ENCODE measurements at regions not wholly inside any gene's neighbourhood (a gene's known extent, or its start where the extent isn't known, plus 50 kb on each side); places are given as distances from the start of the nearest gene placed in this dataset.
"Not testable (repeated sequence)": the region's sequence is repeated elsewhere in the genome, so short reads cannot be mapped to it uniquely, and the experiment has no call there.

DNA sequence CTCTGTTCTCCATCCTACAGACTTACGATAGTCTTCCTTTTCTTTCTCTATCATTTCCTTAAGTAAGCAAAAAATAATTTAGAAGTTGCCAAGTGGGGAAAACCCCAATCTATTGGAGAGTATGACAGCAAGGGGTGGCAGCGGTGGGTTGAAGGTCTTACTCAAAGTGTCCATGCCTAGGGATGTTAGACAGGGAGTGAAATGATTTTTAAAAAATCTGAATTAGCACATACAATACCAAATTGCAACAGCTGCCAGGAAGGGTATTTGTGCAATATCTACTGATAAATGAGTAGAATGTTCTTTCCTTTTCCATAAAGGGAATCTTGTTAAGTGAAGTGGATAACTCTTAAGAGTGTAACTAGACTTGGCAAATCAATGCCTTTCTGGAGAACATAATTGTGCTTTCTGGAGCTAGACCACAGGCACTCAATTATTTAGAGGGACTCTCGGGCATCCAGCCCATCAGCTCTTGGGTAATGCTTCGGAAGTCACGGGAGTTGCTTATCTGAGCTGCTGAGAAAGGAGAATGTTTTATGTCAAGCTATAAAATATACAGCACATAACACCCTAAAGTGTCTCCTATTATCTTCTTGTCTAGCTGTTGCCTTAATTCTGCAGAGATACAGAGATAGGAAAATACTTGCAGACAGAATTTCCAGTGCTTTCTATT lies 151.5 kb downstream of the KCNJ2 start:
- no peak for DNase-seq (ENCODE audit: low read depth in 3 of 3)

DNA sequence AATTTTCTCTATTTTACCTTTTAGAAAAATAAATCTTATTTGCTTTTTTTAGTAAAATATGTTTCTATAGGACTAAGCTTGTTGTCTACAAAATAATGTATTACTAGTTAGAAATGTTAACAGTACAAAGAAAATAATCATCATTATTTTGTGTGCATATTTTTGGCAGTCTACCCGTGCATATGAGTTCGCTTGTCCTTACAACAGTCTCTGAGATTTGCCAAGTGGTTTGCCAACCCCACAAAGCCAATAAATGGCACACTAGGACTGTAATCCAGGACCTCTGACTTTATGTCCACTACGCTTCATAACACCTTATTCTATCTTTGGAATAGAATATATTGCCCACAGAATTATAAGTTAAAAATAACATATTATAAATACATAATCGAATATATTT lies 152.0 kb downstream of the KCNJ2 start:
- DNase-seq (ENCODE audit: low read depth in 3 of 3), result no peak

DNA sequence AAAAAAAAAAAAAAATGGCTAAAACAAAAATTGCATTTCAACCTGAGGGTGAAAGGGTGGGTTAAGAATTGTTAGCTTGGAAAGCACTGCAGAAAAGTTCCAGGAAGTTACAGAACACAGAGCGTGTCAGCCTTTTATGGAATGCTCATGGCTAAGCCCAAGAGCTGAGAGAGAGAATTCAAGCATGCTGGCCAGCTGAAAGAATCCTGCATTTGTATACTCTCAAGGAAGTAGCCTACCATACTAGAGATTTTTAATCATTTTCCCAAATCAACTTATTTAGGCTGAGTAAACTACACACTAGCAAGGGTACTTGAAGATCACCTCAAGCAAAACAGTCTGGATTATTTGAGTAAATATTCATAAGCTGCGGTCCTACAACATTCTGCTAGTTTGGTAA lies 153.9 kb downstream of the KCNJ2 start:
- DNase-seq (ENCODE audit: low read depth in 3 of 3), result no peak

DNA sequence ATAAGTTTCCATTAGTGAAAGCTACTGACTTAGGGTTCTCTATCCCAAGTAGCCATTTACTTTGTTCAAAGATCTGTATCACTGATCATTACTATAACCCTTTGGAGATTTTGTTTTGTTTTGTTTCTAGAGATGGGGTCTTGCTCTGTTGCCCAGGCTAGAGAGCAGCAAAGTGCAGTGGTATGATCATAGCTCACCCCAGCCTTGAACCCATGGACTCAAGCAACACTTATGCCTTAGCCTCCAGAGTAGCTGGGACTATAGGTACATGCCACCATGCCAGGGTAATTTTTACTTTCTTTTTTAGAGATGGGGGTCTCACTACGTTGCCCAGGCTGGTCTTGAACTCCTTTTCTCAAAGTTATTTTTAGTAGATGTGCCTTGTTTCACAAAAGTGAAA lies 154.7 kb downstream of the KCNJ2 start:
- no peak for DNase-seq (ENCODE audit: low read depth in 3 of 3)

- no peak for DNase-seq (ENCODE audit: low read depth in 3 of 3)
Measured at GRCh38 chr17:70327279-70327678, 157.9 kb downstream of the KCNJ2 start.

GRCh38 chr17:70327723-70328122 lies 158.4 kb downstream of the KCNJ2 start:
- no peak for DNase-seq (ENCODE audit: low read depth in 3 of 3)

DNA sequence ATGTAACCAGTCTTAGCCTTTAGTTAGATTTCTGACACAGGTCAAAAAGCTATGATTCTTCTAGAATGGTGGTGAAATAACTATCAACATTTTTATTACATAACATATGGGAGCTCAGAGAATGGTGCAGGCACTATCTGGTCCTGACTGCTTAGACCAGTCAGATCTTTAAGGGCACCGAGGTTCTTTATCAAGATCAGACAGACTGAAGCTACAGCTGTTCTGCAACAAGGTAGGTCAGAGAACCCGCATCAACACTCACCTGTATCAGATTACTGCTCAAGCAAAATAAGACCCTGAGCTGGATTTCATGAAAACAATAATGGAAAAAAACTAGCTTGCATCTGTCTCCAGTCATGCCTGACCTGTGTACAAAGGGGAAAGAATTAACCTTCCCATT lies 160.4 kb downstream of the KCNJ2 start:
- DNase-seq (ENCODE audit: low read depth in 3 of 3), result no peak

GRCh38 chr17:70331066-70331465 lies 161.7 kb downstream of the KCNJ2 start:
- DNase-seq (ENCODE audit: low read depth in 3 of 3), result not testable (repeated sequence)

DNA sequence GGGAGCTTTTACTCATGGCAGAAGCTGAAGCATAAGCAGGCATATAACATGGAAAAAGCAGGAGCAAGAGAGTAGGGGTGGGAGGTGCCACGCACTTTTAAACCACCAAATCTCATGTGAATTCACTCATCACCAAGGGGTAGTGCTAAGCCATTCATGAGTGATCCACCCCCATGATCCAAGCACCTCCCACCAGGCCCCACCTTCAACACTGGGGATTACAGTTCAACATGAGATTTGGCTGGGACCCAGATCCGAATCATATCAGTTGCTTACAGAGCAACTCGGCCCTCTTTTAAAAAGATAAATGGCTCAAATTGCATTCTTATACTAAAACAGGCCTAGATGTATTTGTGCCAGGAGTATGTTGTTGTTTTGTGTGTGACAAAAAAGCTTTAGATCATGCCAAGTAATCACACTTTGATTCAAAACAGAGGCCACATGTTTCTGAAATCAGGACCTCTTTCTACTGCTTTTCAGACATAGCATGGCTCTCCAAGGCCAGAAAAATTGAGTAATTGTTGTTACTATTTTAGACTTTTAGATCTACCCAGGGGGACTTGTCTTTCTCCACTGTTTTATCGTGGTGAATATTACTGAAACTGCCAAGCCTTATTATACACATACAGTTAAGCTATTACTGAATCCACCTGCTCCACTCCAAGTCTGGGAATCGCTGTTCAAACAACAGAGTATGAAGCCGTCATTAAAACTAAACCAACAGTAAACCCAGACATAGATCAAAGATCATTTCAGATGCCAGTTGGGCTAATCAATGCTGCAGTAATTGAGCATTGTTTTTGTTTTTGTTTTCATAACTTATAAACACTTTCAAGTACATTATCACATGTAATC lies 163.3 kb downstream of the KCNJ2 start:
- no peak for DNase-seq (ENCODE audit: low read depth in 3 of 3)

DNA sequence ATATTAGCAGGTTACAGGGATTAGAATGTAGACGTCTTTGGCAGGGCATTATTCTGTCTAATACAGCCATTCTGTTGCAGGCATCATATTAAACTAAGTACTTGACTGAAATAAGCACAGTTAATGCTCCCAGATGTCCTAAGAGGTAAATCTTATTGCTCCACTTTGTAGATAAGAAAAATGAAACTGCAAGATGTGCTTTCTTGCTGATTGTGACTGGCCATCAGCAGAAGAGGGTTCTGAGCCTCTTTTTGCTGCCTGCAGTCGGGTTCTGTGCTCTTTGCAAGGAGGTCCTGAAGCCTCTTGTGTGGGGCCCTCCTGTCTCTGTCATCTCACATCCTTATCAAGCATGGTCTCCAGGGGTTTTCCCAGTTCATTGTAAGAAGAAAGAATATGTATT lies 167.1 kb downstream of the KCNJ2 start:
- DNase-seq (ENCODE audit: low read depth in 3 of 3), result no peak

DNA sequence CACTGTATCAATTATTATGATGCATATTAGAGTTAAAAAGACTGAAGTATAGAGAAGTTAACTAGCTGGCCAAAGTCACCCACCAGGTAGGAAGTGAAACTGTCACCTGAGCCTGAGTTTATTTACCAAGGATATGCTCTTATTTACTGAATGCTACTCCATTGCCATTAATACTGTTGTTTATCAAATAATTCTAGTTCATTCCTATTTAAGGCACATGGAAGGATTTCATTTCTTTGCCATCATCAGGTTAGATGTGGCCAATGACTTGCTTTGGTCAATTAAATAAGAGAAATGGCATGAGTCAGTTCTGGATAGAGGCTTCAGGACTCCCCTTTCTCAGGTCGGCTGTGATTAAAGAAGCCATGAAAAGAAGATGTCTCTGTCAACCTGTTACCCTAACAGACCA lies 169.6 kb downstream of the KCNJ2 start:
- DNase-seq (ENCODE audit: low read depth in 3 of 3), result no peak

DNA sequence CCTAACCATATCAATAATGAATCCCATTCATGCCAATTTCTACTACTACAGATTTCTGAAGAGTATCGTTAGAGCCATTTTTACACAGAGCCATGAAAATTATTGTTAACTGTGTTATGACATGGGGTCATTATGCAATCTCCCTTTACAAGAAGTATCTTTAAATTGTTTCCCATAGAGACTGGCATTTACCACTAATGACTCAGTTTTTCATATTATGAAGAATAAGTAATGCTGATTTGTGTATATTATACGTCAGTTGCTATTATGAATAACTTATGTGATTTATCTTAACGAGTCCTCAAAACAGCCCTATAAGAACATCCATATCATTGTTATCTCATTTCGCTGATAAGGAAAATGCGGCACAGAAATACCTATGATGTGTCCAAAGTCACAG lies 173.8 kb downstream of the KCNJ2 start:
- no peak for DNase-seq (ENCODE audit: low read depth in 3 of 3)

GRCh38 chr17:70344386-70345060 lies 175.2 kb downstream of the KCNJ2 start:
- DNase-seq (ENCODE audit: low read depth in 3 of 3), result no peak

GRCh38 chr17:70345061-70345460 lies 175.7 kb downstream of the KCNJ2 start:
- DNase-seq (ENCODE audit: low read depth in 3 of 3), result no peak

- DNase-seq (ENCODE audit: low read depth in 3 of 3), result no peak
Measured at GRCh38 chr17:70352834-70353233, 183.5 kb downstream of the KCNJ2 start.

- DNase-seq (ENCODE audit: low read depth in 3 of 3), result no peak
Measured at GRCh38 chr17:70353408-70354092, 184.2 kb downstream of the KCNJ2 start.

DNA sequence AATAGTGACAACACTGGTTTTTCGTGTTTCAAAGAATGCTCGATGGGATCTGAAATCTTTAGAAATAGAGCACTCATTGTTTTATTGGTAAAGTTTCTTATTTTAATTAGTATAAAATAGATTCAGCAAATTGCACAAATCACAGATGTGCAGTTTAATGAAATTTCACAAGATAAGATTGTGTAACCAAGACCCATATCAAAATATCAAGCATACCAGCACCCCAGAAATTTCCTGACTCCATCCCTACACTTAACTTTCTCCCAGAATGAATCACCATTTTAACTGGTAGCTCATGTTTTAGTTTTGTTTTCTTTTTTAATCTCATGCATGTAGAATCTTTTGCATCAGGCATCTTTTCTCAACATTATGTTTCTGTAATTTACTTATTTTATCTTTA lies 185.9 kb downstream of the KCNJ2 start:
- no peak for DNase-seq (ENCODE audit: low read depth in 3 of 3)

DNA sequence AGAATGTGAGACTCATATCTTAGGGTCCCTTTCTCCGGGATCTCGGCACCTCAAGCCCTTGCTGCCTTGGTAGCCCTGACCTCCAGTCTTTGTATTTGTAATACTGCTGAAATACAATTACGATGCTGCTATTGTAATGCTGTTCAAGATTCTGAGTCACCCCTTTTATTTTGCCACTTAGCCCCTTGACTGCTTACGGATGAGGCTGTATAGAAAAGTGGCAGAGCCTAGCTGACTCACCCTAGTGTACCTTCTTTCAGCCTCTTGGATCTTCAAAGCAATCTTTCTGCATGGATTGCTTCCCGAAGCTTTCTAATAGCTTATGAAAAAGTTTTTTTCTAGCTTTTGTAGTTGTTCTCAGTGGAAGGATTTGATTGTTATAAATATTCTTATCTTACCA lies 187.9 kb downstream of the KCNJ2 start:
- DNase-seq (ENCODE audit: low read depth in 3 of 3), result no peak

DNA sequence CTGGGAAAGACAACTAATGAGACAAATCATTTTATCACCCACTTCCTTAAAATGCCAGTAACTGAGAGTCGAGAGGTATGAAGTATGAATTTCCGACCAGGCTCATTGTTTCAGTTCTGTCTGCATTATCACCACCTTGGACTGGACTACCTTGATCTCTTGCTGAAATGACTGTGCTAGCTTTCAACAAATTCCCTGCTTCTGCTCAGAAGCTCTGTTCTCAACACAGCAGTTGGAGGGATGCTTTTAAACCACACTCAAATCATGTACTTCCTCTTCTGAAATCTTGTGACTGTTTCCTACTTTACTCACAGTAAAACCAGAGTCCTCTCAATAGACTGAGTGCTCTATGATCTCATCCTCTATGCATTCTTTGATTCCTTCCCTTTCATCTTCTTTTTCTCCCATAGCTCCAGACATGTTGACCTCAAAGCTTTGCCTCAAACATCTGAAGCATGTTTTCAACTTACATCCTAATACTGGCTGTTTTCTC lies 195.8 kb downstream of the KCNJ2 start:
- no peak for DNase-seq (ENCODE audit: low read depth in 3 of 3)

DNA sequence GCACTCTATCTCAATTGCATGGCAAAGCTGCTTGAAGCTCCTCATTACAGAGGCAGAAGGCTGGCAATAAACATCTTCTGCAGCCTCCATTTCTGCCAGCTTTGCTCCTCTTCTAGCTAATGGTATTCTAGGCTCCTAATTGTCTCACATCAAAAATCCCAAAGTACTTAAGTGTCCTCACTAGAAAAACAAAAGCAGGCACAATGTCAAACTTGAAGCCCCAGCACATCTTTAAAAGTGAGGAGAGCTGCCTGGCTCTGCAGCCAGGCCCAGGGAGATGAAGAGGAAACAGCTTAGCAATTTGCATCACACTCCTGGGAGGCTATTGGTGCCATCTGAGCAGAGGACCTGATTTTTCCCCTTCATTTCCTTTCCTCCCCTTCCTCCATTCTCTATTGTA lies 197.1 kb downstream of the KCNJ2 start:
- no peak for DNase-seq (ENCODE audit: low read depth in 3 of 3)

DNA sequence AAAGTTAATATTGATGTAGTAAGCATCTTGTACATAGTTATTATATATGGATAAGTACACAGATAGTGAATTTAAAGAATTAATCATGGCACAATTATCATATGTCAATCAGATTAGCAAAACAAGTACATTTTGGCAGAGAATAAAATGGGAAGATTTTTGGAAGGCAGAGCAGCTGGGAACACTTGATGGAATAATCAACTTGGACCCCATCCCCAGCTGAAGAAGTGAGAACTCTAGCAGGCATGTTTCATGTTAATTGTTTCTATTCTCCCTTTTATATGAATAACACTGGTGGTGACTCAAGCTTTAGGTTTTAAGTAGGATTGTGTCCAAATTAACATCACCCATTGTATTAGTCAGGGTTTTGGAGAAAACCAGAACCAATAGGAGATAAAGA lies 198.7 kb downstream of the KCNJ2 start:
- no peak for DNase-seq (ENCODE audit: low read depth in 3 of 3)

DNA sequence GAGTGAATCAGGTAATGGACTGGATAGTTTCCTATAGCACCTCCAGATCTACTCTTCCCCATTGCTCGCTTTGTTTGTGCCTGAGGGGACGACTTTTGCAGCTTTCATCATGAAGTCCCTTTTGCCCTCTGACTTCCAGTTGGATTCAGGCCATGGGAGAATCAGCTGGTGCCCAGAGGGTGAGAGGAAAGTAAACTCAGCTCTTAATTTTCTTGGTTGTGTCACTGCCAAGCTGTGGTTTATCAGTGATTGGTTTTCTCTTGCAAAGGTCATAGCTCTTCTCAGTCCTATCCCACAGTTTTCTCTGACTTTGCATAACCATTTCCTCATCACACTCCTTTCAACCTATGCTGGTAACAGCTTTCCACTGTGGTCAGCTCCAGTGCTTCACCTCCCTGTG lies 200.1 kb downstream of the KCNJ2 start:
- DNase-seq (ENCODE audit: low read depth in 3 of 3), result no peak

Data from stimulated activated CD4-positive, alpha-beta T cell treated with anti-CD3 and anti-CD28 coated beads, TNF-alpha, amount 100 ng/mL, for 24 hours (primary cell).